ENCODE measurements at regions not wholly inside any gene's neighbourhood (a gene's known extent, or its start where the extent isn't known, plus 50 kb on each side); places are given as distances from the start of the nearest gene placed in this dataset.

- no peaks in the 10 kb centered on the region for H3K4me1 ChIP-seq (ENCODE audit: control insufficient read depth in 3 of 3, insufficient read depth in 2 of 3, low read depth in 1 of 3, low read length in 2 of 3)
- H3K9me3 ChIP-seq (ENCODE audit: control insufficient read depth in 2 of 2, insufficient read depth in 1 of 2, low read depth in 1 of 2, low read length in 1 of 2) = peaks cover 0 to 7% of the 10 kb centered on the region in 2 donors
- H3K36me3 ChIP-seq (ENCODE audit: control insufficient read depth in 3 of 3, insufficient read depth in 2 of 3, low read depth in 1 of 3, low read length in 3 of 3) = no peaks in the 10 kb centered on the region
- H3K27me3 ChIP-seq (ENCODE audit: control insufficient read depth in 3 of 3, insufficient read depth in 3 of 3, low read length in 3 of 3) = no peaks in the 10 kb centered on the region
- DNase-seq (no peak), FAIRE-seq (no peak)
- no peak overlapping the region for H3K4me3 ChIP-seq (ENCODE audit: low read depth in 1 of 3, low read length in 3 of 3)
- WGBS, 3 donors = 30 to 52% (median 45%) methylated on average over 4 of the region's 4 CpGs
- H3K27ac ChIP-seq (ENCODE audit: low read depth in 1 of 3, low read length in 2 of 3) = no peak overlapping the region
These were observed 69.0 kb upstream of the IRX1 start for GRCh38 chr5:3526551-3527185.

- H3K9me3 ChIP-seq (ENCODE audit: control insufficient read depth in 2 of 2, insufficient read depth in 1 of 2, low read depth in 1 of 2, low read length in 1 of 2) = peaks cover 0 to 7% of the 10 kb centered on the region in 2 donors
- no peak for DNase-seq
- H3K4me1 ChIP-seq (ENCODE audit: control insufficient read depth in 3 of 3, insufficient read depth in 2 of 3, low read depth in 1 of 3, low read length in 2 of 3) = no peaks in the 10 kb centered on the region
- FAIRE-seq = no peak
- H3K4me3 ChIP-seq (ENCODE audit: low read depth in 1 of 3, low read length in 3 of 3) = no peak overlapping the region
- H3K36me3 ChIP-seq (ENCODE audit: control insufficient read depth in 3 of 3, insufficient read depth in 2 of 3, low read depth in 1 of 3, low read length in 3 of 3) = no peaks in the 10 kb centered on the region
- WGBS, 3 donors = 78 to 92% (median 92%) methylated on average over 3 of the region's 3 CpGs
- no peaks in the 10 kb centered on the region for H3K27me3 ChIP-seq (ENCODE audit: control insufficient read depth in 3 of 3, insufficient read depth in 3 of 3, low read length in 3 of 3)
- H3K27ac ChIP-seq (ENCODE audit: low read depth in 1 of 3, low read length in 2 of 3) = no peak overlapping the region
These were observed 73.1 kb upstream of the IRX1 start for GRCh38 chr5:3522491-3522890.

- Histone ChIP-seq H3K4me1 (ENCODE audit: control insufficient read depth in 3 of 3, insufficient read depth in 2 of 3, low read depth in 1 of 3, low read length in 2 of 3) (no peaks in the 10 kb centered on the region), H3K9me3 (ENCODE audit: control insufficient read depth in 2 of 2, insufficient read depth in 1 of 2, low read depth in 1 of 2, low read length in 1 of 2) (no peaks in the 10 kb centered on the region), H3K27ac (ENCODE audit: low read depth in 1 of 3, low read length in 2 of 3) (no peak overlapping the region), H3K36me3 (ENCODE audit: control insufficient read depth in 3 of 3, insufficient read depth in 2 of 3, low read depth in 1 of 3, low read length in 3 of 3) (no peaks in the 10 kb centered on the region), H3K4me3 (ENCODE audit: low read depth in 1 of 3, low read length in 3 of 3) (no peak overlapping the region), H3K27me3 (ENCODE audit: control insufficient read depth in 3 of 3, insufficient read depth in 3 of 3, low read length in 3 of 3) (no peaks in the 10 kb centered on the region)
- no peak for FAIRE-seq
- WGBS, 3 donors = 78 to 83% (median 82%) methylated on average over 9 of the region's 9 CpGs
- no peak for DNase-seq
These were observed 77.1 kb upstream of the IRX1 start for GRCh38 chr5:3518576-3518975.

- no peak overlapping the region for H3K27ac ChIP-seq (ENCODE audit: low read depth in 1 of 3, low read length in 2 of 3)
- H3K27me3 ChIP-seq (ENCODE audit: control insufficient read depth in 3 of 3, insufficient read depth in 3 of 3, low read length in 3 of 3) = no peaks in the 10 kb centered on the region
- H3K9me3 ChIP-seq (ENCODE audit: control insufficient read depth in 2 of 2, insufficient read depth in 1 of 2, low read depth in 1 of 2, low read length in 1 of 2) = no peaks in the 10 kb centered on the region
- no peaks in the 10 kb centered on the region for H3K36me3 ChIP-seq (ENCODE audit: control insufficient read depth in 3 of 3, insufficient read depth in 2 of 3, low read depth in 1 of 3, low read length in 3 of 3)
- WGBS, 3 donors = 72 to 84% (median 76%) methylated on average over 11 of the region's 11 CpGs
- H3K4me3 ChIP-seq (ENCODE audit: low read depth in 1 of 3, low read length in 3 of 3) = no peak overlapping the region
- DNase-seq = no peak
- FAIRE-seq = no peak
- no peaks in the 10 kb centered on the region for H3K4me1 ChIP-seq (ENCODE audit: control insufficient read depth in 3 of 3, insufficient read depth in 2 of 3, low read depth in 1 of 3, low read length in 2 of 3)
These were observed 77.6 kb upstream of the IRX1 start for GRCh38 chr5:3518051-3518450.

GRCh38 chr5:3517348-3517747, 78.3 kb upstream of the IRX1 start:
- H3K4me1 ChIP-seq (ENCODE audit: control insufficient read depth in 3 of 3, insufficient read depth in 2 of 3, low read depth in 1 of 3, low read length in 2 of 3) = no peaks in the 10 kb centered on the region
- H3K9me3 ChIP-seq (ENCODE audit: control insufficient read depth in 2 of 2, insufficient read depth in 1 of 2, low read depth in 1 of 2, low read length in 1 of 2) = no peaks in the 10 kb centered on the region
- H3K27ac ChIP-seq (ENCODE audit: low read depth in 1 of 3, low read length in 2 of 3) = no peak overlapping the region
- DNase-seq = no peak
- FAIRE-seq = no peak
- 38 to 58% (median 45%) methylated on average over 9 of the region's 9 CpGs for WGBS, 3 donors
- no peaks in the 10 kb centered on the region for H3K36me3 ChIP-seq (ENCODE audit: control insufficient read depth in 3 of 3, insufficient read depth in 2 of 3, low read depth in 1 of 3, low read length in 3 of 3)
- no peak overlapping the region for H3K4me3 ChIP-seq (ENCODE audit: low read depth in 1 of 3, low read length in 3 of 3)
- H3K27me3 ChIP-seq (ENCODE audit: control insufficient read depth in 3 of 3, insufficient read depth in 3 of 3, low read length in 3 of 3) = no peaks in the 10 kb centered on the region

GRCh38 chr5:3512361-3513095, 83.1 kb upstream of the IRX1 start:
- DNase-seq (no peak), FAIRE-seq (no peak)
- Histone ChIP-seq H3K27me3 (ENCODE audit: control insufficient read depth in 3 of 3, insufficient read depth in 3 of 3, low read length in 3 of 3) (no peaks in the 10 kb centered on the region), H3K4me3 (ENCODE audit: low read depth in 1 of 3, low read length in 3 of 3) (no peak overlapping the region), H3K4me1 (ENCODE audit: control insufficient read depth in 3 of 3, insufficient read depth in 2 of 3, low read depth in 1 of 3, low read length in 2 of 3) (no peaks in the 10 kb centered on the region), H3K9me3 (ENCODE audit: control insufficient read depth in 2 of 2, insufficient read depth in 1 of 2, low read depth in 1 of 2, low read length in 1 of 2) (peaks cover 0 to 16% of the 10 kb centered on the region in 2 donors), H3K36me3 (ENCODE audit: control insufficient read depth in 3 of 3, insufficient read depth in 2 of 3, low read depth in 1 of 3, low read length in 3 of 3) (no peaks in the 10 kb centered on the region), H3K27ac (ENCODE audit: low read depth in 1 of 3, low read length in 2 of 3) (no peak overlapping the region)
- 75 to 76% (median 76%) methylated on average over 13 of the region's 13 CpGs for WGBS, 3 donors

GRCh38 chr5:3511934-3512333, 83.7 kb upstream of the IRX1 start:
- no peak overlapping the region for H3K27ac ChIP-seq (ENCODE audit: low read depth in 1 of 3, low read length in 2 of 3)
- FAIRE-seq (no peak), DNase-seq (no peak)
- H3K4me3 ChIP-seq (ENCODE audit: low read depth in 1 of 3, low read length in 3 of 3) = no peak overlapping the region
- peaks cover 0 to 16% of the 10 kb centered on the region in 2 donors for H3K9me3 ChIP-seq (ENCODE audit: control insufficient read depth in 2 of 2, insufficient read depth in 1 of 2, low read depth in 1 of 2, low read length in 1 of 2)
- no peaks in the 10 kb centered on the region for H3K36me3 ChIP-seq (ENCODE audit: control insufficient read depth in 3 of 3, insufficient read depth in 2 of 3, low read depth in 1 of 3, low read length in 3 of 3)
- no peaks in the 10 kb centered on the region for H3K27me3 ChIP-seq (ENCODE audit: control insufficient read depth in 3 of 3, insufficient read depth in 3 of 3, low read length in 3 of 3)
- H3K4me1 ChIP-seq (ENCODE audit: control insufficient read depth in 3 of 3, insufficient read depth in 2 of 3, low read depth in 1 of 3, low read length in 2 of 3) = no peaks in the 10 kb centered on the region
- 17 to 30% (median 24%) methylated on average over 7 of the region's 7 CpGs for WGBS, 3 donors

- Histone ChIP-seq H3K36me3 (ENCODE audit: control insufficient read depth in 3 of 3, insufficient read depth in 2 of 3, low read depth in 1 of 3, low read length in 3 of 3) (no peaks in the 10 kb centered on the region), H3K4me1 (ENCODE audit: control insufficient read depth in 3 of 3, insufficient read depth in 2 of 3, low read depth in 1 of 3, low read length in 2 of 3) (no peaks in the 10 kb centered on the region), H3K27me3 (ENCODE audit: control insufficient read depth in 3 of 3, insufficient read depth in 3 of 3, low read length in 3 of 3) (no peaks in the 10 kb centered on the region), H3K27ac (ENCODE audit: low read depth in 1 of 3, low read length in 2 of 3) (no peak overlapping the region), H3K9me3 (ENCODE audit: control insufficient read depth in 2 of 2, insufficient read depth in 1 of 2, low read depth in 1 of 2, low read length in 1 of 2) (peaks cover 0 to 16% of the 10 kb centered on the region in 2 donors), H3K4me3 (ENCODE audit: low read depth in 1 of 3, low read length in 3 of 3) (no peak overlapping the region)
- 79 to 85% (median 80%) methylated on average over 9 of the region's 9 CpGs for WGBS, 3 donors
- no peak for DNase-seq
- FAIRE-seq = no peak
These were observed 84.1 kb upstream of the IRX1 start for GRCh38 chr5:3511519-3511918.

Measured in small intestine (tissue), 7 donors.